ENCODE measurements at regions not wholly inside any gene's neighbourhood (a gene's known extent, or its start where the extent isn't known, plus 50 kb on each side); places are given as distances from the start of the nearest gene placed in this dataset.

DNA sequence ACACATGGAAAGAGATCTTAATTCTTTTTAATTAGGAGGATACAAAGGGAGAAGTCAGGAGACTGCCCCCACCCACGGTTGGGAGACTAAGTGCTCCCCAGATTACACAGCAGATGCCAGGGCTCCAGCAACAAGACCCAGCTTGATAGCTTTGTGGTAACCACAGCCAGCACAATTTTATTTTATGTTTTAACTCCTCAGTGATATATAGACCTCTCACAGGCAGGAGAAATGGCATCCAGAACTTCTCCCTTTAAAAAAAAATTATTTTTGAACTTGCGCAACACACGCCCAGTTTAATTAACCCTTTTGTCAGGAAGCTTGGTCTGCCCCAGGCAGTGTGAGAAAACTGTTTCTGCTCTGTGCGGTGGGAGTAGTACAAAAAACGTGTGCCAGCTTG is 62.6 kb upstream of the ACOT11 start:
- Histone ChIP-seq H3K27ac (ENCODE audit: low read depth, low read length) (no peak overlapping the region), H3K9me3 (ENCODE audit: control insufficient read depth in 3 of 3, low read length in 3 of 3) (no peaks in the 10 kb centered on the region), H3K36me3 (ENCODE audit: control insufficient read depth in 3 of 3, insufficient read depth in 3 of 3, low read length in 3 of 3) (no peaks in the 10 kb centered on the region), H3K27me3 (ENCODE audit: control insufficient read depth in 3 of 3, insufficient read depth in 3 of 3, low read length in 3 of 3) (no peaks in the 10 kb centered on the region), H3K9ac (ENCODE audit: low read depth in 1 of 3, low read length in 3 of 3) (no peak overlapping the region), H3K4me3 (ENCODE audit: low read length in 3 of 3) (no peak overlapping the region), H3K4me1 (ENCODE audit: control insufficient read depth in 3 of 3, insufficient read depth in 3 of 3, low read length in 3 of 3) (peaks cover 27 to 39% (median 35%) of the 10 kb centered on the region in 3 donors)

DNA sequence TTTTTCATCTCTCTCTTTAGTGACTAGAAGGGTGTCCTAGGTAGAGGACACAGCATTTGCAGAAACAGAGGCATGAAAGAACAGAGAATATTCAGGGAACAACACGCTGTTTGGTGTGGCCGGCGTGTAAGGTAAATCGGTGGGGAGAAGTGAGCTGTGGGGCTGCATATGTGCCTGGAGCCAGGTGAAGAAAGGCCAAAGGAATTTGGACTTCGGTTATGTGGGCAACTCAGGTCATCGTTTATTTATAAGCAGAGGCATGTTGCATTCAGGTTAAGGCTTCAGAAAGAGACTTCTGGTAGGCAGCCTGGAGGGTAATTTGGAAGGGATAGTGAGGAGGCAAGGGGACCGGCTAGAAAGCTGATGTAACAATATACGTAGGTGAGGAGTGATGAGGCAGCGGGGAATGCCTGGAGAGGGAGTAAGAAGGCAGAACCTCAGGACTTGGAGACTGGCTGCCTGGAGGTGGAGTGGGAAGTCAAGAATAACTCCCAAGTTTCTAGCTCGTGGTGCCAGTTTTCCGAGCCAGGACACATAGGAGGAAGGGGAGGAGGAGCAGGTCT is 64.1 kb upstream of the ACOT11 start:
- Histone ChIP-seq H3K9me3 (ENCODE audit: control insufficient read depth in 3 of 3, low read length in 3 of 3) (no peaks in the 10 kb centered on the region), H3K27ac (ENCODE audit: low read depth, low read length) (peak overlapping the region; percentile 64), H3K27me3 (ENCODE audit: control insufficient read depth in 3 of 3, insufficient read depth in 3 of 3, low read length in 3 of 3) (no peaks in the 10 kb centered on the region), H3K4me3 (ENCODE audit: low read length in 3 of 3) (peak overlapping the region in 2 of 3 donors; percentile 14 to 46), H3K9ac (ENCODE audit: low read depth in 1 of 3, low read length in 3 of 3) (peak overlapping the region in 1 of 3 donors; percentile 45), H3K36me3 (ENCODE audit: control insufficient read depth in 3 of 3, insufficient read depth in 3 of 3, low read length in 3 of 3) (no peaks in the 10 kb centered on the region), H3K4me1 (ENCODE audit: control insufficient read depth in 3 of 3, insufficient read depth in 3 of 3, low read length in 3 of 3) (peaks cover 22 to 37% (median 36%) of the 10 kb centered on the region in 3 donors)

DNA sequence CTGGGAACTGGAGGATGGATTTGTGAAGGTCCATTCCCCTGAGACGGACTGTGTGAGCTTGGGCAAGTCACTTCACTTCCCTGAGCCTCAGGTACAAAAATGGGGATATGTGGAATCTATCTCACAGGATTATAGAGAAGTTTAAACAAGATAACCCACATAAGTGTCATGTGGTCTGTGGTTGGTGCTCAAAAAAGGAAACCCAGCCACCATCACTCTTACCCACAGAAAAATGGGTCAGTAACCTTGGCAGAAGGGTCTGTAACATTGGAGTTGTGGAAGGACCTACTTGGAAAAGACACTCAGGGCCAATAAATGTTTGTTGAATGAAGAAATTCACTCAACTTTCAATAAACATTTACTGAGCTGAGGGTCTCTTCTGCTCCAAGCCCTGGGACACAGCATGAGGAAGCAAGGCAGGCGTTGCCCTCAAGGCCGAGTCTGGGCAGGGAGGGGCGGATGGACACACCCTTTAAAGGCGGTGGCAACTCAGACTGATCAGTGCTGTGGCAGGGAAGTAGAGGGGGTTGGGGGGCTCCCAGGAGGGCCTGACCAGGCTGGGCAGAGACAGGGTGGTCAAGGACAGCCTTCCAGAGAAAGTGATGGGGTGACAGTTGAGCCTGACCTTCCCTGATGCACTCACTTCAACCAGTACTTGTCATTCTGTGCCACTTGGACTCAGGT is 66.7 kb upstream of the ACOT11 start:
- Histone ChIP-seq H3K27ac (ENCODE audit: low read depth, low read length) (no peak overlapping the region), H3K9me3 (ENCODE audit: control insufficient read depth in 3 of 3, low read length in 3 of 3) (no peaks in the 10 kb centered on the region), H3K4me1 (ENCODE audit: control insufficient read depth in 3 of 3, insufficient read depth in 3 of 3, low read length in 3 of 3) (peaks cover 10 to 20% (median 17%) of the 10 kb centered on the region in 3 donors), H3K36me3 (ENCODE audit: control insufficient read depth in 3 of 3, insufficient read depth in 3 of 3, low read length in 3 of 3) (no peaks in the 10 kb centered on the region), H3K9ac (ENCODE audit: low read depth in 1 of 3, low read length in 3 of 3) (no peak overlapping the region), H3K27me3 (ENCODE audit: control insufficient read depth in 3 of 3, insufficient read depth in 3 of 3, low read length in 3 of 3) (no peaks in the 10 kb centered on the region), H3K4me3 (ENCODE audit: low read length in 3 of 3) (no peak overlapping the region)

DNA sequence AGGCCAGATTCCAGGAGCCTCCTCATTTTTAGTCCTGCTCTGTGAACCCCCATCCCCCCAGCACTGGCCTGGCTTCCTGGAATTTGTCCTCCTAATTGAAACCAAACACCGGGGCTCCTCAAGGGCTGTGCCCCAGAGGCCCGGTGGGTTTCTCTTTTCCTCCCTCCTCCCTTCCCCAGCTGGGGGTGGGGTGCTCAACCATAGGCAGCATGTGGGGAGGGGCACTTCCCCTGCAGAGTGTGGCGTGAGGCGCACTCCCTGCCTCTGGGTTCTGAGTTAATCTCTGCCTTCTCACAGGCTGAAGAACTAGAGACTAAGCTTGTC is 67.5 kb upstream of the ACOT11 start:
- no peaks in the 10 kb centered on the region for H3K36me3 ChIP-seq (ENCODE audit: control insufficient read depth in 3 of 3, insufficient read depth in 3 of 3, low read length in 3 of 3)
- H3K27me3 ChIP-seq (ENCODE audit: control insufficient read depth in 3 of 3, insufficient read depth in 3 of 3, low read length in 3 of 3) = peaks cover 0 to 2% (median 0%) of the 10 kb centered on the region in 3 donors
- H3K4me3 ChIP-seq (ENCODE audit: low read length in 3 of 3) = no peak overlapping the region
- no peak overlapping the region for H3K9ac ChIP-seq (ENCODE audit: low read depth in 1 of 3, low read length in 3 of 3)
- peaks cover 14 to 23% (median 20%) of the 10 kb centered on the region in 3 donors for H3K4me1 ChIP-seq (ENCODE audit: control insufficient read depth in 3 of 3, insufficient read depth in 3 of 3, low read length in 3 of 3)
- no peak overlapping the region for H3K27ac ChIP-seq (ENCODE audit: low read depth, low read length)
- H3K9me3 ChIP-seq (ENCODE audit: control insufficient read depth in 3 of 3, low read length in 3 of 3) = no peaks in the 10 kb centered on the region

DNA sequence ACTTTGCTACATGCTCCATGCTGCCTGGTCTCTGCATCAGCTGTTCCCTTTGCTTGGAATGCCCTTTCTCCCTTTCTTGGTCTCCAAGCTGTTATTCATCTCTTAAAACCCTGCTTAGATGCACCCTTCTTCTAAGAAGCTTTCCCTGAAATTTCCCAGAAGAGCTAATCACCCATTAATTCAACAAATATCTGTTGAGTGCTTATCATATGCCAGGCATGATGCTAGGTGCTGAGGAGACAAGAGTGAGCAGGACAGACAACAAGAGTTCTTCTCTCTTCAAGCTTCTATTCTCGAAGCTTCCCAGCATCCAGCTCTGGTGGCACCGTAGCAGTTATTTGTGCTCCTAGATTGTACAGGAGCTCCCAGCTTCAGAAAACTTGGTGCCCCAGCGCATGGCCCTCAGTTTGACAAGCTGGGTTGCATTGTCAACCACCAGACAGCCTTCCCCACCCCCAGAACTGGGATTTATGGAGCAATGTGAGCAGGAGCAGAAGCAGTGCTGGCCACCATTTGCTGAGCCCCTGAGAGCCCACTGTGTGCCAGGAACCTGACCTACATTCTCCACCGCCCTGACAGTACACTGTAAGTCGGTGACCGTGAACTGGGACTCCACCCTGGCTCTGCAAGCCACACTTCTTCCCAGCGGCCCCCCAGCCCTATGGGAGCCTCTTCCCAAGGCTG is 68.0 kb upstream of the ACOT11 start:
- Histone ChIP-seq H3K9ac (ENCODE audit: low read depth in 1 of 3, low read length in 3 of 3) (no peak overlapping the region), H3K27me3 (ENCODE audit: control insufficient read depth in 3 of 3, insufficient read depth in 3 of 3, low read length in 3 of 3) (peaks cover 0 to 5% (median 4%) of the 10 kb centered on the region in 3 donors), H3K4me1 (ENCODE audit: control insufficient read depth in 3 of 3, insufficient read depth in 3 of 3, low read length in 3 of 3) (peaks cover 18 to 28% (median 26%) of the 10 kb centered on the region in 3 donors), H3K9me3 (ENCODE audit: control insufficient read depth in 3 of 3, low read length in 3 of 3) (no peaks in the 10 kb centered on the region), H3K4me3 (ENCODE audit: low read length in 3 of 3) (no peak overlapping the region), H3K27ac (ENCODE audit: low read depth, low read length) (no peak overlapping the region), H3K36me3 (ENCODE audit: control insufficient read depth in 3 of 3, insufficient read depth in 3 of 3, low read length in 3 of 3) (no peaks in the 10 kb centered on the region)

DNA sequence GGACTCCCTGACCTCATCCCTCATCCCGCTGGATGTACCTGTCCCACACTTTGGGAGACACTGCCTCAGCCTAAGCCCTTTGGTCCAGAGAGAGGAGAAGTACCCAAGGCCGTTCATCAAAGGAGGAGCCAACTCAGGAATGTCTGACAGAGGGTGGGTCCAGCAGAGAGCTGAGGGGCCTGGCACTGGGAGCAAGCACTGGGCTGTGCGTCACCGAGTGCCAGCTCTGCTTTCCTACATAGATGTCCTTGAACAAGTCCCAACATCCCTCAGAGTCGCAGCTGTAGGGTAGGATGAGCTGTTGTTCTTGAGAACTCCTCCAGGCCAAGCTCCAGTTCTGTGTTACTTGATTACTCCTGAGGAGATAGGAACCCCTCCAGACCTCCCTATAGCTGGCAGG is 68.8 kb upstream of the ACOT11 start:
- Histone ChIP-seq H3K27ac (ENCODE audit: low read depth, low read length) (no peak overlapping the region), H3K4me1 (ENCODE audit: control insufficient read depth in 3 of 3, insufficient read depth in 3 of 3, low read length in 3 of 3) (peaks cover 20 to 27% (median 25%) of the 10 kb centered on the region in 3 donors), H3K9ac (ENCODE audit: low read depth in 1 of 3, low read length in 3 of 3) (no peak overlapping the region), H3K4me3 (ENCODE audit: low read length in 3 of 3) (no peak overlapping the region), H3K36me3 (ENCODE audit: control insufficient read depth in 3 of 3, insufficient read depth in 3 of 3, low read length in 3 of 3) (no peaks in the 10 kb centered on the region), H3K27me3 (ENCODE audit: control insufficient read depth in 3 of 3, insufficient read depth in 3 of 3, low read length in 3 of 3) (peaks cover 0 to 8% (median 5%) of the 10 kb centered on the region in 3 donors), H3K9me3 (ENCODE audit: control insufficient read depth in 3 of 3, low read length in 3 of 3) (no peaks in the 10 kb centered on the region)

DNA sequence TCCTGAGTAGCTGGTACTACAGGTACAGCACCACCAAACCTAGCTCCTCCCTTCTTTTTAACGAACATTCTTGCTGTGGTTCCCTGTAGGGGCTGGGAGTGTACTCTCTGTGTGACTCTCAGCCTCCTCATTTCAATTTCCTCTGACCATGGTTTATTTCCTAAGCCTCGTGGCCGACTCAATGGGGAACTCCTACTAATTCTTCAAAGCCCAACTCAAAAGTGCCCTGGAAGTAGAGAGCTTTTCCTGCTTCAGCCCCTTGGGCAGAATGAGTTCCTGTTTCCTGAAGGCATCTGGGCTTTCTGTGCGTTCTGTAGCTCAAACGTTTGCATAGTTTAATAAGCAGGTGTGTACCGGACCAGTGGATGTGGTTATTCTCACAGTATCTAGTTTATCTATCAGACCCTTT is 70.9 kb upstream of the ACOT11 start:
- Histone ChIP-seq H3K36me3 (ENCODE audit: control insufficient read depth in 3 of 3, insufficient read depth in 3 of 3, low read length in 3 of 3) (no peaks in the 10 kb centered on the region), H3K4me1 (ENCODE audit: control insufficient read depth in 3 of 3, insufficient read depth in 3 of 3, low read length in 3 of 3) (peaks cover 19 to 21% (median 19%) of the 10 kb centered on the region in 3 donors), H3K27ac (ENCODE audit: low read depth, low read length) (no peak overlapping the region), H3K9ac (ENCODE audit: low read depth in 1 of 3, low read length in 3 of 3) (no peak overlapping the region), H3K9me3 (ENCODE audit: control insufficient read depth in 3 of 3, low read length in 3 of 3) (no peaks in the 10 kb centered on the region), H3K4me3 (ENCODE audit: low read length in 3 of 3) (no peak overlapping the region), H3K27me3 (ENCODE audit: control insufficient read depth in 3 of 3, insufficient read depth in 3 of 3, low read length in 3 of 3) (peaks cover 0 to 17% (median 8%) of the 10 kb centered on the region in 3 donors)

DNA sequence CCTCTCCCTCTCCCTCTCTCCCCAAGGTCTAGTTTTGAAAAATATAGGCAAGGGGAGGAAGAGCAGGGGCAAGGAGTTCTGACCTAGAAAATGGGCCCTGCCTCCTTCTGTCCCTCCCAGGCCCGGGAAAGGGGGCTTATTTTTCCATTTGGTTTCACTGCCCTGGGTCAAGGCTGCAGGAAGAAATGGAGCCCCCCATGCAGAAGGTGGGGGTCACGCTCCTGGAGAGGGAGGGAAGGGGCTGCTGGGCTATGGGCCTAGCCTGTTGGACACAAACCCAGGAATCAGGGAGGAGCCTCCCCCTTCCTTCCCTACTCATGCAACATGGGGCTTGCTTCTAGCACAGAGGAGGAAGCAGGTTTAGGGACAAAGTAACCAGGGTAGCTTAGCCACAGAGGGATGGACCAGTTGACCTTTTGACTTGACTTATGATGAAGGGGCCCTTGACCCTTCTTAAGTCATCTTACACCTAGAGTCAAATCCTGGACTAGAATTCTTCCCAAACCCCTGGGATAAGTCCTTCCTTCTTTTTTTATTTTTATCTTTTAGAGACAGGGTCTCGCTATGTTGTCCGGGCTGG is 70.4 kb upstream of the SSBP3 start:
- H3K9ac ChIP-seq (ENCODE audit: low read depth in 1 of 3, low read length in 3 of 3) = no peak overlapping the region

DNA sequence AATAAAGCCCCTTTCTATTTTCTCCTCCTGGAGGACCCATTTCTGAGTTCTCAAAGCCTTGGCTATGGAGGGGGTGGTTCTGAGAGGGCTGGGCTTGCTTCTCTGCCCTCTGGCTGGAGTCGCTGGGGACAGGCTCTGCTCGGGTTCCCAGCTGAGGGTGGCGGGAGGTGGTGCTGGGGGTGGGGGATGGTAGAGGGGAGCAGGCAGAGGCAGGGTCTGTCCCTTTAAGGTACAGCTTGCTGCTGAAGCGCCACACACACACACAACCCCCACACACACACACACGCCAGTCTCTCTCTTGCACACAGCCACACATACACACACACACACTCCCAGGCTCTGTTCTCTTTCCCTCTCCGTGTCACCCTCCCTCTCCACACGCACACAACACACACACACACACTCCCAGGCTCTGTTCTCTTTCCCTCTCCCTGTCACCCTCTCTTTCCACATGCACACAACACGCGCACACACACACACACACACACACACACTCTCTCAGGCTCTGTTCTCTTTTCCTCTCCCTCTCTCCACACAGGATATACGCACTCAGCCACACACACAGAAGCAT is 69.8 kb upstream of the SSBP3 start:
- Histone ChIP-seq H3K36me3 (ENCODE audit: control insufficient read depth in 3 of 3, insufficient read depth in 3 of 3, low read length in 3 of 3) (no peaks in the 10 kb centered on the region), H3K4me3 (ENCODE audit: low read length in 3 of 3) (no peak overlapping the region), H3K9ac (ENCODE audit: low read depth in 1 of 3, low read length in 3 of 3) (peak overlapping the region in 1 of 3 donors; percentile 33), H3K4me1 (ENCODE audit: control insufficient read depth in 3 of 3, insufficient read depth in 3 of 3, low read length in 3 of 3) (peaks cover 19 to 21% (median 19%) of the 10 kb centered on the region in 3 donors), H3K27ac (ENCODE audit: low read depth, low read length) (no peak overlapping the region), H3K9me3 (ENCODE audit: control insufficient read depth in 3 of 3, low read length in 3 of 3) (no peaks in the 10 kb centered on the region), H3K27me3 (ENCODE audit: control insufficient read depth in 3 of 3, insufficient read depth in 3 of 3, low read length in 3 of 3) (peaks cover 0 to 17% (median 8%) of the 10 kb centered on the region in 3 donors)

More for the DNA sequence above, 70.4 kb upstream of the SSBP3 start:
- Histone ChIP-seq H3K27me3 (ENCODE audit: control insufficient read depth in 3 of 3, insufficient read depth in 3 of 3, low read length in 3 of 3) (peaks cover 0 to 17% (median 8%) of the 10 kb centered on the region in 3 donors), H3K4me1 (ENCODE audit: control insufficient read depth in 3 of 3, insufficient read depth in 3 of 3, low read length in 3 of 3) (peaks cover 19 to 21% (median 19%) of the 10 kb centered on the region in 3 donors), H3K9me3 (ENCODE audit: control insufficient read depth in 3 of 3, low read length in 3 of 3) (no peaks in the 10 kb centered on the region), H3K4me3 (ENCODE audit: low read length in 3 of 3) (no peak overlapping the region), H3K36me3 (ENCODE audit: control insufficient read depth in 3 of 3, insufficient read depth in 3 of 3, low read length in 3 of 3) (no peaks in the 10 kb centered on the region), H3K27ac (ENCODE audit: low read depth, low read length) (no peak overlapping the region)

All from skeletal muscle tissue (tissue), 3 donors.